Transverse colon (tissue), 3 donors: ENCODE measurements at regions not wholly inside any gene's neighbourhood (a gene's known extent, or its start where the extent isn't known, plus 50 kb on each side); places are given as distances from the start of the nearest gene placed in this dataset.

Experiments
- CTCF ChIP-seq, 5 experiments: fragments of 200-600 bp in 3 of 5; fragments of 450-650 bp in 2 of 5; sonication (generic) in 3 of 5; IDR thresholded peaks; 1 replicate in 2 of 5; 2 replicates in 3 of 5; pipeline ENCODE4 v1.5.1; 2016 to 2017; ENCODE audit warnings: antibody characterized with exemption in 5 of 5, inconsistent platforms in 3 of 5, mild to moderate bottlenecking in 2 of 5, moderate library complexity in 1 of 5
- POLR2A ChIP-seq: fragments of 450-650 bp; IDR thresholded peaks from one replicate; pipeline ENCODE4 v1.6.1; 2016; ENCODE audit warnings: antibody characterized with exemption, mild to moderate bottlenecking, moderate library complexity

GRCh38 chr2:39849064-39849463 is 70.0 kb upstream of the THUMPD2 start:
- TF ChIP-seq CTCF (IDR thresholded peaks at IDR 0.05), result no peak
- no peak for TF ChIP-seq POLR2A
